ENCODE measurements at regions not wholly inside any gene's neighbourhood (a gene's known extent, or its start where the extent isn't known, plus 50 kb on each side); places are given as distances from the start of the nearest gene placed in this dataset.

DNA sequence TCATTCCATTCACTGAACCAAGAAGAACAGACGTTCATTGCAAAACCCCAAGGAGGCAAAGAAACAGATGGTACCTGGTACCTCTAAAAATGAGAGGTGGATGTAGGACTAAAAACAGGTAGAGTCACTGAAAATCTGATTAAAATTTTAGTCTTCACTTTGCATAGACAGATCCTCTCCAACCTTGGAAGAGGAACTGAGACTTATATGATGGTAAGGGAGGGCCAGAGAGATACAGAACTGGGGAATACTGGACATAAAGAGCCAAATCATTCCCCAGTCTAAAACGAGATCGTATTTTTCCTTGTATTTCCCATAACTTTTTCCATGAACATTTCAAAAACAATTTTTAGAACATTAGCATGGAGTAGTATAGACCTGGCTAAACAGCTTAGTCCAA, 59.7 kb upstream of the SPOPL start:
- TF ChIP-seq, protein P1, sequence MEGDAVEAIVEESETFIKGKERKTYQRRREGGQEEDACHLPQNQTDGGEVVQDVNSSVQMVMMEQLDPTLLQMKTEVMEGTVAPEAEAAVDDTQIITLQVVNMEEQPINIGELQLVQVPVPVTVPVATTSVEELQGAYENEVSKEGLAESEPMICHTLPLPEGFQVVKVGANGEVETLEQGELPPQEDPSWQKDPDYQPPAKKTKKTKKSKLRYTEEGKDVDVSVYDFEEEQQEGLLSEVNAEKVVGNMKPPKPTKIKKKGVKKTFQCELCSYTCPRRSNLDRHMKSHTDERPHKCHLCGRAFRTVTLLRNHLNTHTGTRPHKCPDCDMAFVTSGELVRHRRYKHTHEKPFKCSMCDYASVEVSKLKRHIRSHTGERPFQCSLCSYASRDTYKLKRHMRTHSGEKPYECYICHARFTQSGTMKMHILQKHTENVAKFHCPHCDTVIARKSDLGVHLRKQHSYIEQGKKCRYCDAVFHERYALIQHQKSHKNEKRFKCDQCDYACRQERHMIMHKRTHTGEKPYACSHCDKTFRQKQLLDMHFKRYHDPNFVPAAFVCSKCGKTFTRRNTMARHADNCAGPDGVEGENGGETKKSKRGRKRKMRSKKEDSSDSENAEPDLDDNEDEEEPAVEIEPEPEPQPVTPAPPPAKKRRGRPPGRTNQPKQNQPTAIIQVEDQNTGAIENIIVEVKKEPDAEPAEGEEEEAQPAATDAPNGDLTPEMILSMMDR (IDR thresholded peaks at IDR 0.05; ENCODE audit: low read length), result no peak
- TF ChIP-seq EZH2 (IDR thresholded peaks at IDR 0.05; ENCODE audit: borderline replicate concordance, low read length), result no peak
